ENCODE measurements at regions not wholly inside any gene's neighbourhood (a gene's known extent, or its start where the extent isn't known, plus 50 kb on each side); places are given as distances from the start of the nearest gene placed in this dataset.

DNA sequence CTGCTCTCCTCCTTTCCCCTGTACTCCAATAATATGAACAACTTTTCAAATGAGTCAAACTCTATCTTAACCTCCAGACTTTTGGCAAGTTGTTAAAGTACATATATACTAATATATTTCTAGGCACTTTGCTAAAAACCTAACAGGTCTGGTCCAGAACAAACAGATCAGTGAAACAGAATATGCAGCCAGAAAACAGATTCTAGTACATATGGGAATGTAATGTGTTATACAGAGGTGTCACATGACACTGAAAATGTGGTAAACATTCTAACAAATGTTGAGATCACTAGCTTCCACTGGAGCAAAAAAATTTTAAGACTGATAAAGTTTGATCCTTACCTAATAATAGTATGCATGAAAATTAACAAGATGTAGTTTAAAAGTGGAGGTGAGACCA is 136.9 kb downstream of the OR2K2 start:
- no peak for FAIRE-seq

DNA sequence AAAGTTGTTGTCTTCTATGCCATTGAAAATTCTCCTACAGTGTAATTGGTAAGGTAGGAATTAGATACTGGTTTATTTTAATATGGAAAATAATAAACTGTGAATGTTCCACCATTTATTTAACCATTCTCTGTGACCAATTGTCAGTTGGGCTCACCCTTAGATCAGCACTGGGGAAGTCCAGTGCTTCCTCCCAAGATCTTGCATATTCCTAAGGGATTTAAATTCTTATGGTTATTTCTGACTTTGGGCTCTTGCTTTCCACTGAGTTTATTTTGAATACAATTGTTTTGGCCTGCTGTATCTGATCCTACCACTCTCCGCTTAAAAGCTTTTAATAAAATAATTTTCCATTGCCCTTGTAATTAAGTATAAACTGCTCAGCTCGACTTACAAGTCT is 137.4 kb downstream of the OR2K2 start:
- no peak for FAIRE-seq

DNA sequence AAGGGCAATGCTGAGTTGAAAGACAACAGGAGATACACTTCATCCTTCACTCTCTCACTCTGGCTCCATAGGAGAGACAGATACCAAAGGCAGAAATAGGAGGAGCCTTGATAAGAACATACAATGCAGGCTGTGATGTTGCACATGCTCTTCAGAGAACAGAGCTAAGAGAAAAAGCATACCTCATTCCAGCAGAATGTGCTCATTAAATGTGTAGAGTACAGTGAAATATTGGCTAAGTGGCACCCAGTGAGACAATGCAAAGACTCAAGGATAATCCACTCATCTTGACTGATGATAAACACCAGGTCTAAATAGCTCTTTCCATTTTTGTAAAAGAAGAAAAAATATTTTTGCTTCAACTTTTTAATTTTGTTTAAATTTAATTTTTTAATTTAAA is 139.7 kb downstream of the OR2K2 start:
- FAIRE-seq = no peak

GRCh38 chr9:111187376-111187775 is 142.6 kb downstream of the OR2K2 start:
- FAIRE-seq = peak; percentile 31

DNA sequence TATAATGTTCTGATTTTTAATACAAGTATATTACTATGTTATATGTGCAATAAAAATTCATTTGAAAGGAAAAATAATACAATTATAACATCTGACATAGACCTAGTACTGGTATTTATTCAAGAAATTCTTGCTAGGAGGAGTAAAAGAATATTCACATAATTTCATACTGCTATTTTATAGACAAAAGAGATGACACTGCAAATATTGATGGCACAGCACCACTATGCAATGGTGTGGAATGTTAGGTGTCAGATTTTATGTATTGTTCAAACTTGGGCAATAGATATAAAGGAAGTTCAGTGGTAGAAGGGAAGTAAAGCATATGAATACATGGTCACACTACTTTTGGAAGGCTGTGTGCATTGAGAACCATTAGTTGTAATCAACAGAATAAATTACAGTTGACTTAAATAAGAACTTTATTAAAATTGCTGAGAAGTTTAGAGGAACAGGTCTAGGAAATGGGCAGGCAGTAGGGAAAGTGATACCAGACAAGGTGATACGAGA is 143.9 kb downstream of the OR2K2 start:
- FAIRE-seq = no peak

- FAIRE-seq = no peak
Observed at GRCh38 chr9:111180811-111181210, 142.5 kb upstream of the LPAR1 start.

DNA sequence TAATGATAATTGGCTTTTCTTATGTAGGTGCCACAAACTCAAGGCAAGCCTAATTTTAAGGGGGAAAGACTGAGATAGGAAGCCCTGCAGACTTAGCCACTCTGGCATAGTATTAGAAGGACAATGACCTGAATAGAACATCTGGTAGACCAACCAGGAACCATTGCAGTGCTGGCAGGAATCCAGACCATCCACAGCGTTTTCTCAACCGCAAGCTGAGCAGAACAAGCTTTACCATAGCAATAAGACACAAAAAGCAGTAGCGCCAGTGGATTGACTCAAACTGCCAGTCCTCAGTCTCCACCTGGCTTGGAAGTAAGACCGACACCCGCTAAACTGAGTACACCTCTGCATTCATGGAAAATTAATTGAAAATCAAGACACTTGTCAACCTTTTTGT is 141.3 kb upstream of the LPAR1 start:
- no peak for FAIRE-seq

DNA sequence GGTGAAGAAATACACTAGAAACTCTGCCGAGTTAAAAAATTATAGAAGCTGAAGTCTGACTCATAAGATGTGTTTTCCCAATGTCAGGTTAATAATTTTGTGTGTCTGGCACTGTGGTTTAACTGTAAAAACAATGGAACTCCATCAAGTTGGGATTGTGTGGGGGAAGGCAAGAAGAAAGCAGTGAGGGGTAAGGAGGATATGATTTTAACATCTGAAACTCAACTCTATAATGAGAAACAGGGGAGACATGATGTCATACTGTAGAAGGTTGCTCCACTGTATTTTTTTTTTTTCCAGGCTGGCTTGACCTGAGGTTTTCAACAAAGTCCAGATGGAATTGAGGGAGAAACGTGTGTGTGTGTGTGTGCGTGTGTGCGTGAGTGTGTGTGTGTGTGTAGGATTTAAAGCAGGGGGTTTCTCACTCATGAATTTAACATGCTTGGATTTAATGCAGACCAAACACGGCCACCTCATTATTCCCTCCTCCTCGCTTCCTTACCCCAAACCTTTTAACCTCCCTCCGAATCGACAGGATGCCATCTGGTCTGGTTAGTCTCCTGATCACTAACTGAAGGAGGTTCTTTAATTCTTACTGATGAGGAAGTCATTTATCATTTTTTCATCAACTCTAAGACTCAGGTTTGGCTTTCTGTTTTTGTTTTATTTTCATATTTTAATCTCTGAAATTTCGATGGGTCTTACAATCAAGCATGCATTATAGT is 140.2 kb upstream of the LPAR1 start:
- peak; percentile 92 for FAIRE-seq

GRCh38 chr9:111176511-111176910 is 138.2 kb upstream of the LPAR1 start:
- no peak for FAIRE-seq

GRCh38 chr9:111175350-111175749 is 137.1 kb upstream of the LPAR1 start:
- no peak for FAIRE-seq

DNA sequence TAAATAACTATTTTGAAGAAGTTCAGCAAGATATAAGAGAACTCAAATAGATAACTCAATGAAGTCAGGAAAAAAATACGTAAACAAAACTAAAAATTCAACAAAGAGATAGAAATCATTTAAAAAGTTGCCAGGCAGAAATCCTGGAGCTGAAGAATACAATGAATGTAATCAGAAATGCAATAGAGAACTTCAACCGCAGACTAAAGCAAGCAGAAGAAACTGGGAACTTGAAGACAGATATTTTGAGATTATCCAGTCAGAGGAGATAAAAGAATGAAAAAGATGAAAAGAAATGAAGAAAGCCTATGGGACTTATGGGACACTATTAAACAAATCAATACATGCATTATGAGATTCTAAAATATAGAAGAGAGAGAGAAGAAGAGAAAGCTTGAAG is 129.1 kb upstream of the LPAR1 start:
- no peak for FAIRE-seq

- FAIRE-seq = peak; percentile 97
Observed at GRCh38 chr9:111163716-111164389, 125.6 kb upstream of the LPAR1 start.

DNA sequence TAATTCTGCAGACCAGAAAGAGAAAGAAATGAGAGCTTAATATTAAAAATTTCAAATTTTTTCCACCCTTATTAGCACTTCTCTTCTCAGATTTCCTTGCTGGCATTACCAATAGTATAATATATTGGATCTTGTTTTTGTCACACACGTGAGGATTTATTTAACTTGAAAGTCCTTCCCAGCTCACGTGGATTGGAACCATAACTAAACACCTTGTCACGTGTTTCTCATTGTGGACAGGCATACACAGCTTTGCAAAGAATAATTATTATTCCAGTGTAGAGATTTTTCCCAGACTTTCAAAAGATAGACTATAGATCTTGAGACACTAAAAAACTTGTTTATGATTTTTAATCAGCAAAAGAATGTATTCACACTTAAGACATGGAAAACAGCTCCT is 123.8 kb upstream of the LPAR1 start:
- FAIRE-seq = no peak

- FAIRE-seq = no peak
Observed at GRCh38 chr9:111161015-111161415, 122.7 kb upstream of the LPAR1 start.

DNA sequence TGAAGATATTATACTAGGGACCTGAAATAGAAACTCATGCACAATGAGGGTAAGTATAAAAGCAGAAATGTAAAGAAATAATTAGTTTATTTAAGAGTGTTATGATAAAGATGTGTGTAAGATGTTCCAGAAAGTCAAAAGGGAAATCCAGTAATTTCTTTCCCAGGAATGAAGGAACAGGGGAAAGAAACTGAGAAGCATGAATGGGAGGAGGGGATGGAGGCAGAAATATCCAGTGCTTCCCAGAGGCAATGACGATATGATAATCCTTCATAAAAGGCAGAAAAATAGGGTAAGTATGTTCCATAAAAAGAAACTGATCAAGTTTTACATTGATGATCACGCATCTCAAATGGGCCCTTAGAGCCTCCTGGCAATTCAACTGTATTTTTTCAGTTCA is 120.7 kb upstream of the LPAR1 start:
- FAIRE-seq = no peak

DNA sequence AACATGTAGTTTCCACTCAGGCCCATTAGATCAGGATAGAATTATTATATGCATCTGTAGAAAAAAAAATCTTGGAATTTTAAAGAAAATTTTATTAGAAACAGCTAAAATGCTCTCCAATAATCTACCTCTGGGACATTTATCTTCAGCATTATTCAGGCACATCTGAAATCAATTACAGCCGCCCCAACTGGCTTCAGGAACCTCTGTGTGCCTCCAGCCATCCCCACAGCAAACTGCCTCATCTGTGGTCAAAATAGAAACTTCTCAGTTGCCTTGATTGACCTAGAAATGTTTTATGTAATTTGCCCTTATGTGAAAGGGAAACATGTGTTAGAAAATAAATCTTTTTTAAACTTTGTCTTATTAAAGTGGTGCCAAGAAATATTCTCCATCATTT is 120.1 kb upstream of the LPAR1 start:
- peak; percentile 99 for FAIRE-seq

DNA sequence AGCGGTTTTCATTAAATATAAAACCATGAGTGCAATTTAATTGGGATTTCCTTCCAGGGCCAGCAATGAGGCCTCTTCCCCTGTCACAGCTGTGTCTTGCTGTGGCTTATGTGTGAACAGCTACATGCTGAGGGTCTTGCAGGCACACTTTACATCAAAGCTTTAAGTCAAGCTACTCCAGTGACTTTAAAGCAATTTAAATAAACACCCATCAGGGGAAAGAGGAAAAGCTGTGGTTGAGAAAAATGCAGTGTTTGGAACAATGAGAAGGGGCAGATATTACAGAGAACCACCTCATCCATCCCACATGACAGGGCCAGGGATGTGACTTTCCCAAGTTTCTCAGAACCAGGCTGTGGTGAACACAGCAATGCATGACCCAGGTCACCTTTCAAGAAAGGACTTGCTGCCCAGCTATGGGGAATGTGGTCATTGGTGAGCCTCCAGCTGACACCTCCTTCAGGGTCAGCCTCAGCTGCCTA is 115.9 kb upstream of the LPAR1 start:
- no peak for FAIRE-seq

DNA sequence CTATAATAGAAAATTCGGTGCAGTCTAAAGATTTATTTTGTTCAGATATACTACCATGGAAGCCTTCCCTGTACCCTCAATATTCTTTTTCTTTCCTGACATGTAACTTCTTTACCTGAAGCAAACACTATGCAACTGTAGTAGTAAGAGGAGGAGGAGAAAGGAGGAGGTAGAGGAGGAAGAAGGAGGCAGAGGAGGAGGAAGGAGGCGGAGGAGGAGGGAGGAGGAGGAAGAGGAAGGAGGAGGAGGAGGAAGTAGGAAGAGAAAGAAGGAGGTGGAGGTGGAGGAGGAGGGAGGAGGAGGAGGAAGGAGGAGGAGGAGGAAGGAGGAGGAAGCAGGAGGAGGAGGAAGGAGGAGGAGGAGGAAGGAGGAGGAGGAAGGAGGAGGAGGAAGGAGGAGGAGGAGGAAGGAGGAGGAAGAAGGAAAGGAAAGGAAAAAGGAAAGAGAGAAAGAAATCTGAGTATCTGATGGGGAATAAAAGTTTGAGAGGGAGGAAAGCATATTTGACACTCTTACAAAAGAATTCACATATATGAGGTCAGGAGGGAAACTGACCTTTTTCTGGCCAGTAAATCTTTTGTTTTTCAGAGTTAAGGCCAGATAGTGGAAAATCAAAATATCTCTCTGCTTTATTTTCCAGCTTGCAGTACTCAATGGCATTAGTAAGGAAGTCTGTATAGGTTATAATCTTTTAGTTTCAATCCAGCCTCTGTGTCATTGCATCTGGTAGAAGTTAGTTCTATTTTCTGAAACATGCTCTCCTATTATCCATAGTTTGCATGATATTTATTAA is 114.5 kb upstream of the LPAR1 start:
- no peak for FAIRE-seq

DNA sequence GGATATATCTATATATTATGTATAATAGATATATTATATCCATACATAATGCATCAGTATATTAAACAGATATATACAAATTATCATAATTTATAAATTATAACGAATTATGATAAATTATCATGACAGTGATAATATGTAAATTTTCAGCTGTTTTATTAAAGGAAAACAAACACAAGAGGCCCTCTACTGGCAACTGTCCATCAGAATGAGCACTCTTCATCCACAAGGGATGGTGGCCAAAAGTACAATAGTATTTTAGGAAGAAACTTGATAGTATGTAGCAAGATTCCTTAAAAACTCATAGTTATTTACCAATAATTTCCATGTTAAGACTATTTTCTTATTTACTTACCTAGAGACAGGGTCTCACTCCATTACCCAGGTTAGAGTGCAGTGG is 113.3 kb upstream of the LPAR1 start:
- FAIRE-seq = no peak

DNA sequence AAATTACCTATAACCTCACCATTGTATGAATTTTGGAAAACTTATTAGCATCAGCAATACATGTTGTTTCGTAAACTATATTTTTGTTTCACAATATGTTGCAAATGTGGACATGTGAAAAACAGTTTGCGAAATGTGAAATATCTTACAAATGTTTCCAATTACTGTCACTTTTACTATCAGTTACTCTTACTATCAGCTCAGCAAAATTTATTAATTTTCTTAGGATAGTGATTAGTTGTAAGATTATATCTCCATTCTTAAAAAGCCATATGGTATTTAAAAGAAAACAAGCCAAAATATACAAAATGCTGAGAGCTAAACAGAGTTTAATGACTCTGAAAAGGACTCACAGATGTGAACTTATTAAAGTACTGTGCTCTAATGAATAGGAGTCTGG is 111.9 kb upstream of the LPAR1 start:
- FAIRE-seq = peak; percentile 99

DNA sequence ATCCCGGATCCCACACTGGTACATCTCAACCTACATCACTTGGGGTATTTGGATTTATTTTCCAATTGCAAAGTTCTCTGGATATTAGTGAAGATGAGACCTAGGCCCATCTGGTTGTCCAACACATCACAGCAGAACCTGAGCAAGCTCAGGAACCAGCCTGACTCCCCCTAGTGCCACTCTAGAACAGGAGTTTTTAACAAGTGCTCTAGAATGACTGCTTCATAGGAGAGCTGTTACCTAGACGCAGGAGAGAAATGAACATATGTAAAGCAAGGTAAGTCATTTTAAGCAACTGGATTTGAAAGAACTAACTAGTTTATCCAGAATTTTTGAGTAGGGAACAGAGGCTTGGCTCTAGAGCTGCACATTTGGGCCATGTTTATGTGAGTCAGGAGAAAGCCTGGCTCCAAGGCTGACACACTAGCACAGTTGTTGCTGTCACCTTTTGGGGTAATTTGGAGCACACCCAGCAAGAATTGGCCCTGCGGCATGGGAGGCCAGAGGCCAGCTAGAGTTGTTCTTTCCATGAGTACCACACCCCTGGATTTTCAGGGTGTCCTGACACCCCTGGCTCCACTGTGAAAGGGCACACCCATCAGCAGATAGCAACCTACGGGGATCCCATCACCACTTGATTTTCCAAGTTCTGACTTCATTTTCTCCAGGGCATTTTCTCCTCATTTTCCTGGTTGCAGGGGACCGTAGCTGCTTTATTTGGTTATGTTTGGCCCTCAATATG is 110.9 kb upstream of the LPAR1 start:
- no peak for FAIRE-seq
